Spinal cord (tissue), 9 donors: ENCODE measurements at regions not wholly inside any gene's neighbourhood (a gene's known extent, or its start where the extent isn't known, plus 50 kb on each side); places are given as distances from the start of the nearest gene placed in this dataset.
"Not testable (repeated sequence)": the region's sequence is repeated elsewhere in the genome, so short reads cannot be mapped to it uniquely, and the experiment has no call there.

Experiments
- DNase-seq, 6 donors: peaks; one replicate each; pipeline versions ENCODE4 v3.0.0 to v3.0.0-alpha.2; 2013 to 2015; ENCODE audit warnings: low spot score in 6 of 6, low read depth in 4 of 6
- H3K27ac ChIP-seq: one replicate; pipeline ENCODE4 v1.5.1; 2013; ENCODE audit warnings: low read depth, low read length, control low read depth
- H3K27me3 ChIP-seq: one replicate; pipeline ENCODE4 v1.6.1; 2013; ENCODE audit warnings: low read length; ENCODE audit not compliant: control insufficient read depth, insufficient read depth
- H3K36me3 ChIP-seq: one replicate; pipeline ENCODE4 v1.6.1; 2013; ENCODE audit warnings: low read length; ENCODE audit not compliant: control insufficient read depth, insufficient read depth
- H3K4me1 ChIP-seq: one replicate; pipeline ENCODE4 v1.6.1; 2013; ENCODE audit warnings: low read length; ENCODE audit not compliant: control insufficient read depth, insufficient read depth
- H3K4me3 ChIP-seq: one replicate; pipeline ENCODE4 v1.5.1; 2013; ENCODE audit warnings: low read depth, low read length, control low read depth
- H3K9me3 ChIP-seq: one replicate; pipeline ENCODE4 v1.6.1; 2013; ENCODE audit warnings: low read length; ENCODE audit not compliant: control insufficient read depth, insufficient read depth
- WGBS: methylation state at CpG from one replicate; pipeline ENCODE4 v1.1.5; 2013; ENCODE audit warnings: missing lambda C conversion rate; ENCODE audit not compliant: insufficient coverage; 5-methylcytosine and 5-hydroxymethylcytosine counted together
- donor health status: healthy.

GRCh38 chr1:47688461-47689296 lies 250.8 kb downstream of the FOXD2 start:
- WGBS, result 42% methylated on average over 19 of the region's 19 CpGs
- Histone ChIP-seq H3K4me3 (no peak overlapping the region), H3K4me1 (peaks cover 29% of the 10 kb centered on the region), H3K27ac (peak overlapping the region; percentile 64), H3K27me3 (peaks cover 23% of the 10 kb centered on the region), H3K9me3 (no peaks in the 10 kb centered on the region), H3K36me3 (no peaks in the 10 kb centered on the region)
- DNase-seq, result no peak

GRCh38 chr1:47689894-47690293 lies 252.1 kb downstream of the FOXD2 start:
- H3K27me3 ChIP-seq, result peaks cover 23% of the 10 kb centered on the region
- no peaks in the 10 kb centered on the region for H3K36me3 ChIP-seq
- H3K4me1 ChIP-seq, result peaks cover 28% of the 10 kb centered on the region
- H3K9me3 ChIP-seq, result no peaks in the 10 kb centered on the region
- peak in 1 of 6 donors; percentile 59 for DNase-seq
- no peak overlapping the region for H3K27ac ChIP-seq
- WGBS, result 85% methylated on average over 10 of the region's 11 CpGs
- no peak overlapping the region for H3K4me3 ChIP-seq

GRCh38 chr1:47690341-47691250 lies 252.8 kb downstream of the FOXD2 start:
- H3K27me3 ChIP-seq, result peaks cover 23% of the 10 kb centered on the region
- 64% methylated on average over 5 of the region's 15 CpGs for WGBS

GRCh38 chr1:47691293-47691692 lies 253.4 kb downstream of the FOXD2 start:
- DNase-seq, H3K4me3 ChIP-seq, H3K27ac ChIP-seq, H3K9me3 ChIP-seq, H3K36me3 ChIP-seq: not testable (repeated sequence)
- peaks cover 23% of the 10 kb centered on the region for H3K4me1 ChIP-seq
- WGBS, result no CpG with 5 or more reads among the region's 4 CpGs
- H3K27me3 ChIP-seq, result peaks cover 23% of the 10 kb centered on the region

More at GRCh38 chr1:47690341-47691250, 252.8 kb downstream of the FOXD2 start:
- Histone ChIP-seq H3K4me3 (no peak overlapping the region), H3K27ac (no peak overlapping the region), H3K4me1 (peaks cover 23% of the 10 kb centered on the region), H3K9me3 (no peaks in the 10 kb centered on the region), H3K36me3 (no peaks in the 10 kb centered on the region)
- peak in 1 of 6 donors; percentile 36 for DNase-seq

GRCh38 chr1:47692196-47692595 lies 254.4 kb downstream of the FOXD2 start:
- 98% methylated on average over 6 of the region's 7 CpGs for WGBS
- Histone ChIP-seq H3K27ac (no peak overlapping the region), H3K4me1 (peaks cover 26% of the 10 kb centered on the region), H3K27me3 (peaks cover 18% of the 10 kb centered on the region), H3K9me3 (no peaks in the 10 kb centered on the region), H3K36me3 (no peaks in the 10 kb centered on the region), H3K4me3 (no peak overlapping the region)
- DNase-seq, result no peak

GRCh38 chr1:47693115-47693514 lies 255.3 kb downstream of the FOXD2 start:
- no peak for DNase-seq

GRCh38 chr1:47694011-47694890 lies 256.4 kb downstream of the FOXD2 start:
- Histone ChIP-seq H3K27me3 (no peaks in the 10 kb centered on the region), H3K4me1 (peaks cover 7% of the 10 kb centered on the region), H3K4me3 (no peak overlapping the region), H3K36me3 (no peaks in the 10 kb centered on the region), H3K9me3 (no peaks in the 10 kb centered on the region), H3K27ac (no peak overlapping the region)
- DNase-seq, result no peak
- 89% methylated on average over 10 of the region's 14 CpGs for WGBS

More at GRCh38 chr1:47693115-47693514, 255.3 kb downstream of the FOXD2 start:
- WGBS, result 39% methylated on average over 7 of the region's 8 CpGs
- H3K4me3 ChIP-seq, result no peak overlapping the region
- no peaks in the 10 kb centered on the region for H3K9me3 ChIP-seq
- H3K27ac ChIP-seq, result no peak overlapping the region
- no peaks in the 10 kb centered on the region for H3K36me3 ChIP-seq
- H3K27me3 ChIP-seq, result peaks cover 9% of the 10 kb centered on the region
- H3K4me1 ChIP-seq, result peaks cover 17% of the 10 kb centered on the region

GRCh38 chr1:47696404-47696736 lies 258.5 kb downstream of the FOXD2 start:
- Histone ChIP-seq H3K36me3 (no peaks in the 10 kb centered on the region), H3K4me1 (peaks cover 4% of the 10 kb centered on the region), H3K27ac (no peak overlapping the region), H3K27me3 (no peaks in the 10 kb centered on the region), H3K9me3 (no peaks in the 10 kb centered on the region), H3K4me3 (no peak overlapping the region)
- 45% methylated on average over 1 of the region's 1 CpG for WGBS
- DNase-seq, result no peak
